EL (cell line): ENCODE measurements at regions not wholly inside any gene's neighbourhood (a gene's known extent, or its start where the extent isn't known, plus 50 kb on each side); places are given as distances from the start of the nearest gene placed in this dataset.

Experiments
- DNase-seq: peaks from one replicate; pipeline ENCODE4 v3.0.0-alpha.2; 2016

- no peak for DNase-seq
Measured at GRCh38 chr1:184919892-184920291, 54.4 kb downstream of the NIBAN1 start.

DNA sequence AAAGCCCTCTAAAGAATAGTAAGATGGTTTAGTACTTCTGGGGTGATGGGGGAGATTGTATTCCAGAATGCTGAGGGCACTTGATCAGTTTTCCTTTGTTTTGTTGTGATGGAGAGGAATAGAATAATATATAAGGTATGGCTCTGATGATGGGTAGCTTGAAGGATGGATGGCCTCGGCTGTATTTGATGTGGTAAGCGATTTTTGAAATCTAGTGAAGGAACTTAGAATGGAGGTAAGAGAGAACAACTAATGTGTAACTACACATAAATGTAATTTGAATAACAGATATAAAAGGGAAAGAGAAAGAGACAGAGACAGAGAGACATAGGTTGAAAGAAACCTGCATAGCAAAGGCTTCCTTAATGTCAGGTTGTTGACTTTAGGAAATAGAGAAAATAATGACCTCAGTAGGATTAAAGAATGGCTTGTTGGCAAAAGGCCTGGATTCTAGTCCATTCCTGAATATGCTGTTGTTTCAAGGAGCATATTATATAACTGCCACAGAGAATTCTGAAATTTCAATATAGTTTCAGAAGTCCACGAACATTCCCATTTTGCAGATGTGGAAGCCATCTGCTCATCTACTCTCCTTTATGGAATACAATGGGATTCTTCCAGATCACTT, 58.7 kb downstream of the NIBAN1 start:
- DNase-seq = no peak

DNA sequence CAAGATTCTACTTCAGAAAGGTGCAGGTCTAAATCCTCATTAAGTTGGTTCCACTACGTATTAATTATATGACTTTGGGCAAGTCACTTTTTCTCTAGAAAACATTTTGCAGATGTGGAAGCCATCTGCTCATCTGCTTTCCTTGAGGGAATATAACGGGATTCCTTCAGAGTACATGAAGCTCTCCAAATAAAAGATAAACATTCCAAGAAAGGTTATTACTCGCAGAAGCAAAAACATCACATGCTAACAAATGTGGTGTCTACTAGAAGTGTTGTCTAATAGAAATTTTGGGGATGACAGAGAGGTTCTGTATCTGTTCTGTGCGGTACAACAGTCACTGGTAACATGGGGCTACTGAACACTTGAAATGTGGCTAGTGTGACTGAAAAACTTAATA, 60.2 kb downstream of the NIBAN1 start:
- DNase-seq = no peak

- DNase-seq = no peak
Measured at GRCh38 chr1:184912392-184912791, 61.9 kb downstream of the NIBAN1 start.

- no peak for DNase-seq
Measured at GRCh38 chr1:184911830-184912229, 62.5 kb downstream of the NIBAN1 start.

DNA sequence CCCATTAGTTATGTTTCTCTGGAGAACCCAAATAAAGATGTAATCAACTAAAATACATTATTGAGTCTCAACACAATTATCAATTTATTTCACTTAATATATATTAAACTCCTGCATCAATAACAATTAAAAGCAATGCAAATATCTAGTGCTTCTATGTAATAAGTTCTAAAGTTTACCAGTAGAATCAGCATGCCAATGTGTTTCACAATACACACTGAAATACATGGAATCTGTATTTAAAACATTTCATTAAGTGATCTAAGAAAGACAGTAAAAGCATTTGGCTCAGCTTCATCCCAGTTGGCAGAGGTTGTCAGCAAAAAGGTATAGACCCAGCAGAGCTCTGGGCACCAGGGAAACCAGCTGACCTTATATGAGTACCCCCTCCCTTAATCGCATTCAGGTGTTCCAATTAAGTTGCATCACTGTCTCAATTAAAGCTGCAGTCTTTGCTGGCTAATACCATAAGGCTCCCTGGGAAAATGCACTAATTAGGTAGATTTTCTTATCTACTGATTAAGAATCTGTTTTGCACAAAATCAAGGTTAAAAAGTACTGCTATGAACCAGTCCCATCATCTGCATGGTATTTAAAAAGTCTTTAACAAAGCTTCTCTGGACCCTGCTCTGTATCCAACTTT, 63.1 kb downstream of the NIBAN1 start:
- no peak for DNase-seq

- DNase-seq = no peak
Measured at GRCh38 chr1:184910691-184911091, 63.6 kb downstream of the NIBAN1 start.

- DNase-seq = no peak
Measured at GRCh38 chr1:184910005-184910404, 64.3 kb downstream of the NIBAN1 start.

GRCh38 chr1:184909019-184909418, 65.3 kb downstream of the NIBAN1 start:
- no peak for DNase-seq

DNA sequence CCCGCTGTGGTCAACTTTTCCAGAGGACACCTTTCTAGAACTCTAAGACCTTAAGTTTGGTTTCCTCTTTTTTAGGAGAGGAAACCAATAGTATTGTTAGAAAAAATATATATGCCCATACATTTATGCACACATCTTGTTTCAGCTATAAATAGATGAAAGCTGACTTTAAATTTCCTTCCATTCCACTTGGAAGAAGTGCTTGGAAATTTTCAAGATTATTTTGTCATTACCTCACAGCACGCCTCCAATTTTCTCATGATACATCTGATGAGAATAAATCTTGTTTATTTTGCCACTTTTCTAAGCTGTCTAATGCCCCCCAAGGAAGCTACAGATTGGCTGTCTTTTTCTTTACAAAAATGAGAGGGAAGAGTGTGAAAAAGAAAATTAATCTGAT, 65.8 kb downstream of the NIBAN1 start:
- no peak for DNase-seq

DNA sequence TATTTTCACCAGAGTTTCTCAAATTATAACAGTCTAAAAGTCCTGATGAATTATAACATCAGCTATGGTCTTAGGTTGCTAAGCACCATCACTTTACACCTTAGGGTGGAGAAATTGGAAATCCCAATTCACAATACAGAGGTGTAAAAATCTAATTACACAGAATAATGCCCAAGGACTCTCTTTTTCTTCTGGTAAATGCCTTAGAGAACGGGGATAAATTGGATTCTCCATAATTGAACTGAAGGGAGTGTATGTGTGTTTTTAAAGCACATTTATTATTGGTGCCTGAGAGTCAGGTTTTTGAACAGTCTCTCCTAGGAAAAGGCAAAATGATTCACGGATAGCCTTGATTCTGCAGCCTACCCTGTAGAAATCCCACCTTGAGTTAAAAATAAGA, 66.8 kb downstream of the NIBAN1 start:
- DNase-seq = no peak

- DNase-seq = no peak
Measured at GRCh38 chr1:184906761-184907160, 67.5 kb downstream of the NIBAN1 start.

DNA sequence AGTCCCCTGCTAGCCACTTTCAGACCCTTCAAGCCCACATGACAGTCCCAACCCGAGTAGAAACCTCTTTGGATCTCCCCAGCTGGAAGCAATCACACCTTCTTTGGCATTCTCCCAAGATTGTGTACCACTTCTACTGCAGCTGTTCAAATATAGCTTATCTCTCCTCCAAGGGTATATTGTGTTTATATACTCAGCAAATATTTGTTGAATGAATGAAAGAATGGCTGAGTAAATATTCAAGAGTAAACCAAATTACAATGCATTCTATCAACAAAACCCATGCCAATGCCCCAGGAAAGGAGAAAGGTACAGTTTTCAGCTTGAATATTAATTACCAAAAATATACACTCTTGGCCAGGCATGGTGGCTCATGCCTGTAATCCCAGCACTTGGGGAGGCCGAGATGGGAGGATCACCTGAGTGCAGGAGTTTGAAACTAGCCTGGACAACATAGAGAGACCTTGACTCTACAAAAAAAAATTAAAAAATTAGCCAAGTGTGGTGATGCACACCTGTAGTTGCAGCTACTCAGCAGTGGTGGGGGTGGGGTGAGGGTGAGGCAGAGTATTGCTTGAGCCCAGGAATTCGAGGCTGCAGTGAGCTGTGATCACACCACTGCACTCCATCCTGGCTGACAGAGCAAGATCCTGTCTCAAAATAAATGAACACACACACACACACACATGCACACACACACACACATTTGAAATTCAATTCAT, 68.5 kb downstream of the NIBAN1 start:
- DNase-seq = no peak

GRCh38 chr1:184903111-184903692, 71.1 kb downstream of the NIBAN1 start:
- DNase-seq = no peak

DNA sequence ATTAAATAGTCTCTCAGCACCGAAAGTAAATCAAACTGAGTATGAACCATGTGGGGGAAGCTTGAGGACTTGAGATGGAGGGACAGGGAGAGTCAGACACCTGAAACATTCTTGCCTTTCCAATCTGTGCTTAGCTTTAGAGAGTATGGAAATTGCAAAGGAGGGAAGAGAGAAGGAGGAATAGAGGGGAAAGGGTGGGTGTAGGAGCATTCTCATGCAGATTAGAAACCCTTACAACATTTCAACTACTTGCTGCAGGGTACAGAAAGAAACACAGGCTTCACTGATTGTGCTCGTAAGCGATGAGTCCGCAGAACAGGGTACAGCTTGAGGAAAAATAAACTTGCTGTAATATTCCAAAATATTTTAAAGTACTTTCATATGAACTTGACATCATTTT, 73.8 kb downstream of the NIBAN1 start:
- no peak for DNase-seq

GRCh38 chr1:184896000-184896399, 78.3 kb downstream of the NIBAN1 start:
- no peak for DNase-seq

GRCh38 chr1:184895086-184895485, 79.2 kb downstream of the NIBAN1 start:
- DNase-seq = no peak

GRCh38 chr1:184893695-184894094, 80.6 kb downstream of the NIBAN1 start:
- no peak for DNase-seq

GRCh38 chr1:184892116-184892515, 82.2 kb downstream of the NIBAN1 start:
- peak; percentile 31 for DNase-seq

DNA sequence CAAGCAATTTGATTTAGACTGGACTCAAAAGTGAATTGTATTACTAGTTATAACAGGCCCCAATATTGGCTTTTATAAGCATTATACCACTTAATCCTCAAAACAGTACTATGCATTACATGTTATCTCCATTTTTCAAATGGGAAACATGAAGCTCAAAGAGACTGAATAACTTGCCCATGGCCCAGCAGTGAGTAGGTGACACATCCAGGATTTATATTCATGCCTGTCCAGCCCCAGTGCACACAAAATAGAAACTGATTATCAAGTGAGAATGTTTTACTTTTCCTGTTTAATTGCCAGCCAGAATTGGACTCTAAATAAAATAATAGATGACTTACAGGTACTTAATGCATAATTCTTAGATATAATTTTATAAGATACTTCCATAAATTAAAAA, 82.9 kb downstream of the NIBAN1 start:
- no peak for DNase-seq

DNA sequence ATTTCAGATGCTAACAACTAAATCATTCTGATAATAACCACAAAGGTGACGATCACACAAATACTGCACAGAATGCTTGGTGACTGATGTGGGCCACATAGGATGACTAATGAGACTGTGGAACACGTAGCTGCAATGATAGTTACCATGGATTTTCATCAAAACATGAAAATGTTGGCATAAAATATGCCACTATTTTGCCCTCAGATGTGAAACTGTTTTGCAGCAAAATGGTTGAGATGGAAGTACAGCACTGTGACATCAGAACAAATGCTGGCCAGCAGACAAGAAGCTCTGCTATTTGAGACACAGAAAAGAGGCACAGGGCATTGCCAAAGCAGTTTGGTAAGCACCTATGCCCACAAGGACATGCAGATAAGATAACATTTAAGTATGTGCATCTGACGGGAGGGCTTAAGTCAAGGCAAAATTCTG, 83.8 kb downstream of the NIBAN1 start:
- peak; percentile 44 for DNase-seq

DNA sequence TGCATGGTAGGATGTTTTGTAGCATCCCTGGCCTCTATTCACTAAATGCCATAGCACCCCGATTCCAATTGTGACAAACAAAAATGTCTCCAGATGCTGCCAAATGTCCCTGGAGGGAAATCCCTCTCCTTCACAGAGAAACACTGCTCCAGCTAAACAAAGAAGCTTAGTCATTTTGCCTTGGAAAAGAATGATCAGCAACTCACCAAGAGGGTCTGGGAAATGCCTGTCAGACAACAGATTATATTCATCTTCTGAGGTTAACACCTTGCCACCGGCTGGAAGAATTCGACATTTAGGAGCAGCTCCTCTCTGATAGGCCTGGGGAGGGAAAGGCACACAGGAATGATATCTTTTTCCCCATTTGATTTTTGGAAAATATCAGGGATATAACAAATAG, 84.4 kb downstream of the NIBAN1 start:
- peak; percentile 31 for DNase-seq

DNA sequence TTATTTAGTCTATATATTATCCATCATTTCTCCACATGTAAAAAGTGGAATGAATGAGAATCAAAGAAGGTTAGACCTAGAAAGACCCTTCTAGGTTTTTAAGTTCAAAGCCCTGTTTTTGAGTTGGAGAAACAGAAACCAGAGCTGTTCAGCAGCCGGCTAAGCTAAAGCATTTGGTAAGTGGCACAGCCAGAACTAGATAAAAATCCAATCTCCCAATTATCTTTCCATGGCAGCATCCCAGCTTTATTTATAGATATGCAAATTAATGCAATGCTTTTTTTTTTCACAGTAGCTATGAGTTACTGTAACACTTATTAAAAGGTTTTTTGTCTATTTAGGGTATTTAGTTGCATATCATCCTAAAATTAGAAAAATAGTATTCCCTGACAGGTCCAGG, 85.1 kb downstream of the NIBAN1 start:
- DNase-seq = no peak

- DNase-seq = peak; percentile 87
Measured at GRCh38 chr1:184888505-184888904, 85.8 kb downstream of the NIBAN1 start.
